ENCODE measurements at regions not wholly inside any gene's neighbourhood (a gene's known extent, or its start where the extent isn't known, plus 50 kb on each side); places are given as distances from the start of the nearest gene placed in this dataset.

DNA sequence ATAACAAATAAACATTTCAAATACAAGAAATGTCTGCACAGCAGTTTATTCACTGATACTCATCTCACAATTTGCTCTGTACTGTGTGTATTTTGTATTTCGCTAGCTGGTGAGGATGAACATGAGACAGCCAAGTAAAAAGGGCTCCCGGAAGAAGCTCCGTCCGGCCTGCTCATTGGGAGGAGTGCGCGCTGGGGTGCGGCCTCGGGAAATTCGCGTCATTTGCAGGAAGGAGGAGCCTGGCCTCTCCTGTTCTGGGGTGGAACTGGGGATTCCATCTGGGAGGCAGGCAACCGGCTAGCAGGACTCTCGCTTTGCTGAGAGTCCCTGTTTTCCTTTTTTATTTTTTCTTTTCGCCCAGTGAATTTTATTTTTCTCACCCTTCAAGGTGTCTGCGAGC lies 368.4 kb upstream of the TMEM132C start:
- no peak overlapping the region for H2AFZ ChIP-seq (ENCODE audit: low read length)
- no peaks in the 10 kb centered on the region for H3K9me3 Mint-ChIP-seq

More for the DNA sequence above, 368.4 kb upstream of the TMEM132C start:
- Histone ChIP-seq H3K56ac (ENCODE audit: insufficient read length, low read depth, low read length) (no peak overlapping the region), H3K23ac (ENCODE audit: insufficient read length, low read depth, low read length) (no peak overlapping the region), H2BK12ac (ENCODE audit: insufficient read length, low read depth, low read length) (no peak overlapping the region), H3K79me1 (ENCODE audit: insufficient read depth, low read depth, low read length, poor library complexity, severe bottlenecking) (no peaks in the 10 kb centered on the region), H3K14ac (ENCODE audit: insufficient read depth, low read length) (no peak overlapping the region), H2AK5ac (ENCODE audit: insufficient read length, low read length) (no peak overlapping the region), H3K9ac (ENCODE audit: extremely low read depth, insufficient read length, low read length) (no peak overlapping the region), H2BK120ac (ENCODE audit: low read depth, low read length, poor library complexity, severe bottlenecking) (no peak overlapping the region), H4K8ac (replicated peaks; ENCODE audit: insufficient read length, low read depth, low read length) (no peak overlapping the region), H4K20me1 (ENCODE audit: control insufficient read depth, insufficient read depth, insufficient read length) (no peaks in the 10 kb centered on the region), H3K23me2 (ENCODE audit: insufficient read length, low read depth, low read length, poor library complexity, severe bottlenecking) (no peaks in the 10 kb centered on the region), H3K4ac (ENCODE audit: low read depth, low read length) (no peak overlapping the region), H3K4me1 (ENCODE audit: insufficient read depth, low read length) (no peaks in the 10 kb centered on the region; the same call in 1 of the 2 replicates), H2BK15ac (ENCODE audit: low read depth, low read length) (no peak overlapping the region), H3K27me3 (ENCODE audit: insufficient read depth, low read length) (no peaks in the 10 kb centered on the region), H3K18ac (ENCODE audit: insufficient read length, low read depth, low read length) (no peak overlapping the region), H3K4me2 (ENCODE audit: insufficient read depth, insufficient read length, low read length) (no peak overlapping the region), H4K91ac (ENCODE audit: insufficient read length, low read depth, low read length) (no peak overlapping the region), H3T11ph (ENCODE audit: low read length) (no peak overlapping the region), H3K27ac (ENCODE audit: insufficient read length, low read depth, low read length) (no peak overlapping the region), H3K9me3 (ENCODE audit: control insufficient read depth, low read depth, low read length) (no peaks in the 10 kb centered on the region), H2BK20ac (ENCODE audit: low read depth, low read length, poor library complexity, severe bottlenecking) (no peak overlapping the region), H3K79me2 (ENCODE audit: insufficient read depth, low read length) (no peaks in the 10 kb centered on the region), H2BK5ac (ENCODE audit: insufficient read length, low read length) (no peak overlapping the region), H4K5ac (ENCODE audit: insufficient read length, low read depth, low read length) (no peak overlapping the region)
- no peak overlapping the region for H3K27ac Mint-ChIP-seq
- peaks cover 18 to 20% of the 10 kb centered on the region in 2 experiments for H3K4me1 Mint-ChIP-seq
- H3K36me3 Mint-ChIP-seq (ENCODE audit: insufficient read depth in 1 of 3, low read depth in 3 of 3) = no peaks in the 10 kb centered on the region
- TF ChIP-seq, protein P1, sequence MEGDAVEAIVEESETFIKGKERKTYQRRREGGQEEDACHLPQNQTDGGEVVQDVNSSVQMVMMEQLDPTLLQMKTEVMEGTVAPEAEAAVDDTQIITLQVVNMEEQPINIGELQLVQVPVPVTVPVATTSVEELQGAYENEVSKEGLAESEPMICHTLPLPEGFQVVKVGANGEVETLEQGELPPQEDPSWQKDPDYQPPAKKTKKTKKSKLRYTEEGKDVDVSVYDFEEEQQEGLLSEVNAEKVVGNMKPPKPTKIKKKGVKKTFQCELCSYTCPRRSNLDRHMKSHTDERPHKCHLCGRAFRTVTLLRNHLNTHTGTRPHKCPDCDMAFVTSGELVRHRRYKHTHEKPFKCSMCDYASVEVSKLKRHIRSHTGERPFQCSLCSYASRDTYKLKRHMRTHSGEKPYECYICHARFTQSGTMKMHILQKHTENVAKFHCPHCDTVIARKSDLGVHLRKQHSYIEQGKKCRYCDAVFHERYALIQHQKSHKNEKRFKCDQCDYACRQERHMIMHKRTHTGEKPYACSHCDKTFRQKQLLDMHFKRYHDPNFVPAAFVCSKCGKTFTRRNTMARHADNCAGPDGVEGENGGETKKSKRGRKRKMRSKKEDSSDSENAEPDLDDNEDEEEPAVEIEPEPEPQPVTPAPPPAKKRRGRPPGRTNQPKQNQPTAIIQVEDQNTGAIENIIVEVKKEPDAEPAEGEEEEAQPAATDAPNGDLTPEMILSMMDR (conservative IDR thresholded peaks at IDR 0.05) = no peak
- H3K4me3 Mint-ChIP-seq = no peak overlapping the region
- no peaks in the 10 kb centered on the region for H3K27me3 Mint-ChIP-seq (ENCODE audit: low read depth)
- no CpG with 5 or more reads among the region's 14 CpGs for WGBS (ENCODE audit: extremely low coverage, insufficient read length, low lambda C conversion rate)
- no peak for DNase-seq

Data from H9 (cell line).